CD4-positive, CD25-positive, alpha-beta regulatory T cell (primary cell): ENCODE measurements at regions not wholly inside any gene's neighbourhood (a gene's known extent, or its start where the extent isn't known, plus 50 kb on each side); places are given as distances from the start of the nearest gene placed in this dataset.
A peak's percentile ranks its signal among the peaks of the same experiment; 100 is the strongest.

Experiments
- ATAC-seq, 2 donors: fragments of 150-1000 bp; cut with Tn5 transposase; one replicate each; pipeline ENCODE4 v1.10.0; 2021; ENCODE audit warnings: low read depth in 2 of 2, moderate number of reproducible peaks in 2 of 2, moderate library complexity in 1 of 2
- DNase-seq, 3 donors: peaks; one replicate each; pipeline versions ENCODE4 v3.0.0 to v3.0.0-alpha.2; 2012 to 2022; ENCODE audit warnings: mixed read lengths in 1 of 3
- H3K27ac ChIP-seq: one replicate; pipeline ENCODE4 v1.7.0; 2013; ENCODE audit warnings: mild to moderate bottlenecking, low read length; ENCODE audit not compliant: insufficient read depth, poor library complexity, severe bottlenecking
- H3K27me3 ChIP-seq: one replicate; pipeline ENCODE4 v1.7.0; 2013; ENCODE audit warnings: low read length; ENCODE audit not compliant: control insufficient read depth, insufficient read depth
- H3K36me3 ChIP-seq: one replicate; pipeline ENCODE4 v1.7.0; 2013; ENCODE audit warnings: mild to moderate bottlenecking, low read length, moderate library complexity; ENCODE audit not compliant: control insufficient read depth, insufficient read depth
- H3K4me1 ChIP-seq: 2 replicates; pipeline ENCODE4 v1.7.0; 2013; ENCODE audit warnings: mild to moderate bottlenecking, low read length; ENCODE audit not compliant: insufficient read depth, control insufficient read depth, poor library complexity, severe bottlenecking
- H3K4me3 ChIP-seq: one replicate; pipeline ENCODE4 v1.7.0; 2013; ENCODE audit warnings: low read depth, mild to moderate bottlenecking, low read length, moderate library complexity
- H3K9me3 ChIP-seq, 2 experiments: 1 replicate in 1 of 2; 2 replicates in 1 of 2; pipeline ENCODE4 v1.7.0; 2013; ENCODE audit warnings: low read length in 2 of 2, mild to moderate bottlenecking in 1 of 2, moderate library complexity in 1 of 2; ENCODE audit not compliant: control insufficient read depth in 2 of 2
- H3K27ac Mint-ChIP-seq, 3 donors: one replicate each; pipeline ENCODE4 v1.8.0; 2020 to 2022; ENCODE audit warnings: mild to moderate bottlenecking in 3 of 3, mixed read lengths in 3 of 3, moderate library complexity in 2 of 3
- H3K27me3 Mint-ChIP-seq: one replicate; pipeline ENCODE4 v1.8.0; 2022; ENCODE audit warnings: mild to moderate bottlenecking, mixed read lengths
- H3K36me3 Mint-ChIP-seq: one replicate; pipeline ENCODE4 v1.8.0; 2020; ENCODE audit warnings: mixed read lengths
- H3K4me1 Mint-ChIP-seq, 4 donors: one replicate each; pipeline ENCODE4 v1.8.0; 2020 to 2022; ENCODE audit warnings: mixed read lengths in 4 of 4, mild to moderate bottlenecking in 1 of 4
- H3K4me3 Mint-ChIP-seq, 4 donors: one replicate each; pipeline ENCODE4 v1.8.0; 2020 to 2022; ENCODE audit warnings: mild to moderate bottlenecking in 4 of 4, mixed read lengths in 4 of 4, moderate library complexity in 3 of 4
- H3K9me3 Mint-ChIP-seq, 7 donors: one replicate each; pipeline ENCODE4 v1.8.0; 2020 to 2022; ENCODE audit warnings: mixed read lengths in 7 of 7, mild to moderate bottlenecking in 3 of 7, moderate library complexity in 2 of 7

GRCh38 chr18:53887447-53887846 is 337.0 kb downstream of the MBD2 start:
- no peak for DNase-seq

GRCh38 chr18:53886058-53886457 is 338.4 kb downstream of the MBD2 start:
- H3K4me1 ChIP-seq: no peaks in the 10 kb centered on the region
- Mint-ChIP-seq H3K9me3 (peaks cover 0 to 5% (median 0%) of the 10 kb centered on the region in 7 donors), H3K4me3 (no peak overlapping the region), H3K4me1 (no peaks in the 10 kb centered on the region), H3K27ac (no peak overlapping the region), H3K27me3 (no peaks in the 10 kb centered on the region), H3K36me3 (no peaks in the 10 kb centered on the region)
- no peaks in the 10 kb centered on the region for H3K9me3 ChIP-seq
- ATAC-seq (no peak), DNase-seq (no peak)
- H3K4me3 ChIP-seq: no peak overlapping the region
- no peaks in the 10 kb centered on the region for H3K27me3 ChIP-seq
- no peaks in the 10 kb centered on the region for H3K36me3 ChIP-seq
- no peak overlapping the region for H3K27ac ChIP-seq

More at GRCh38 chr18:53887447-53887846, 337.0 kb downstream of the MBD2 start:
- Mint-ChIP-seq H3K36me3 (no peaks in the 10 kb centered on the region), H3K9me3 (peaks cover 0 to 5% (median 0%) of the 10 kb centered on the region in 7 donors), H3K4me1 (no peaks in the 10 kb centered on the region), H3K4me3 (no peak overlapping the region), H3K27ac (no peak overlapping the region), H3K27me3 (no peaks in the 10 kb centered on the region)
- Histone ChIP-seq H3K4me1 (no peaks in the 10 kb centered on the region), H3K36me3 (no peaks in the 10 kb centered on the region), H3K27me3 (no peaks in the 10 kb centered on the region), H3K4me3 (no peak overlapping the region), H3K27ac (no peak overlapping the region), H3K9me3 (no peaks in the 10 kb centered on the region)
- no peak for ATAC-seq

DNA sequence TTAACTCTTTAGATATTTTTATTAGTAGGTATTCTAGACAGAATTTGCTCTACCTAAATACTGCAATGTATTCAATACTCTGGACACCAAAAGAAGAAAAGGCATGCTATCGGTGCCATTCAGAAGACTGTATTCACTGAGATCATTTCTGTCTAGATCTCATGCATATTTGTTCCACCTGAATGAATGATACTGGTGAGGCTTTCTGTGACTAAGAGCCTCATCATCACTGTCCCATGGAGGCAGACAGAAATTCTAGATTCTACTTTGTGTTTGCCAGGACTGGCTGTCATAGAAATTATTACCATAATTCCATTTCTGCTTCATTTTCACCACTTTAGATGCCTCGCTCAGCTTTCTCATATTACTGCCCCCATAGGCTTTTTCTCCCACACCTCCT is 340.7 kb downstream of the MBD2 start:
- Mint-ChIP-seq H3K4me3 (no peak overlapping the region), H3K9me3 (peaks cover 0 to 3% (median 0%) of the 10 kb centered on the region in 7 donors), H3K27me3 (no peaks in the 10 kb centered on the region), H3K4me1 (no peaks in the 10 kb centered on the region), H3K36me3 (no peaks in the 10 kb centered on the region), H3K27ac (no peak overlapping the region)
- Histone ChIP-seq H3K36me3 (no peaks in the 10 kb centered on the region), H3K4me1 (no peaks in the 10 kb centered on the region), H3K4me3 (no peak overlapping the region), H3K27me3 (no peaks in the 10 kb centered on the region), H3K27ac (no peak overlapping the region), H3K9me3 (no peaks in the 10 kb centered on the region)
- ATAC-seq (no peak), DNase-seq (no peak)

DNA sequence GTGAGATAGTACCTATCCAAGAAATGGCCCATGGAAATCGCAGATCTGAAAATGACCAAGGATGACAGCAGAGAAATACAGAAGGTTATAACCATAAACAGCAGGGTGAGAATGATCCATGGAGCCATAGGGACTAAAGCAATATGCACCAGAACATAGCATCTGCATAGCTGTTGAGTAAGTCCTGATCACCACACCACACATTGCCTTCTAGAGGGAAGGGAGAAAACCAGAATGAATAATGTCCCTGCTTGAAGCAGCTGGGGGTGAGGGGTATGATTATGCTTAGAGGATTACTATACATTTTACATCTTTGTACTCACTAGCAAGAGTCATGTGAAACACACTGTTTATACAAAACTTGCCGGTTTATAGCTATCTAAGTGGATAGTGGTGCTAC is 350.4 kb downstream of the MBD2 start:
- Histone ChIP-seq H3K4me1 (no peaks in the 10 kb centered on the region), H3K27ac (no peak overlapping the region), H3K4me3 (no peak overlapping the region), H3K27me3 (no peaks in the 10 kb centered on the region), H3K9me3 (no peaks in the 10 kb centered on the region), H3K36me3 (no peaks in the 10 kb centered on the region)
- ATAC-seq (no peak), DNase-seq (no peak)
- Mint-ChIP-seq H3K36me3 (no peaks in the 10 kb centered on the region), H3K9me3 (peaks cover 0 to 10% (median 2%) of the 10 kb centered on the region in 7 donors), H3K27ac (no peak overlapping the region), H3K4me3 (no peak overlapping the region), H3K4me1 (no peaks in the 10 kb centered on the region), H3K27me3 (no peaks in the 10 kb centered on the region)

GRCh38 chr18:53864770-53865169 is 359.7 kb downstream of the MBD2 start:
- no peaks in the 10 kb centered on the region for H3K4me1 ChIP-seq
- H3K27me3 ChIP-seq: no peaks in the 10 kb centered on the region
- no peaks in the 10 kb centered on the region for H3K4me1 Mint-ChIP-seq
- H3K4me3 ChIP-seq: no peak overlapping the region
- H3K36me3 Mint-ChIP-seq: no peaks in the 10 kb centered on the region
- peaks cover 0 to 6% (median 0%) of the 10 kb centered on the region in 7 donors for H3K9me3 Mint-ChIP-seq
- H3K27ac ChIP-seq: no peak overlapping the region
- H3K36me3 ChIP-seq: no peaks in the 10 kb centered on the region
- no peak overlapping the region for H3K27ac Mint-ChIP-seq
- no peak for DNase-seq
- no peak overlapping the region for H3K4me3 Mint-ChIP-seq
- H3K27me3 Mint-ChIP-seq: no peaks in the 10 kb centered on the region
- no peak for ATAC-seq
- H3K9me3 ChIP-seq: no peaks in the 10 kb centered on the region

GRCh38 chr18:53862921-53863320 is 361.5 kb downstream of the MBD2 start:
- Histone ChIP-seq H3K27ac (no peak overlapping the region), H3K9me3 (no peaks in the 10 kb centered on the region), H3K36me3 (no peaks in the 10 kb centered on the region), H3K4me3 (no peak overlapping the region), H3K27me3 (no peaks in the 10 kb centered on the region), H3K4me1 (no peaks in the 10 kb centered on the region)
- Mint-ChIP-seq H3K9me3 (peaks cover 0 to 2% (median 0%) of the 10 kb centered on the region in 7 donors), H3K4me1 (no peaks in the 10 kb centered on the region), H3K27ac (peak overlapping the region in 1 of 3 donors; percentile 48), H3K36me3 (no peaks in the 10 kb centered on the region), H3K27me3 (no peaks in the 10 kb centered on the region), H3K4me3 (no peak overlapping the region)
- no peak for DNase-seq
- no peak for ATAC-seq

GRCh38 chr18:53861185-53861584 is 363.3 kb downstream of the MBD2 start:
- no peak overlapping the region for H3K27ac Mint-ChIP-seq
- ATAC-seq: no peak

GRCh38 chr18:53859764-53860163 is 364.7 kb downstream of the MBD2 start:
- Histone ChIP-seq H3K4me3 (no peak overlapping the region), H3K9me3 (no peaks in the 10 kb centered on the region), H3K27ac (no peak overlapping the region), H3K27me3 (no peaks in the 10 kb centered on the region), H3K36me3 (no peaks in the 10 kb centered on the region), H3K4me1 (no peaks in the 10 kb centered on the region)
- ATAC-seq: no peak
- DNase-seq: no peak
- no peak overlapping the region for H3K4me3 Mint-ChIP-seq
- H3K27ac Mint-ChIP-seq: no peak overlapping the region
- no peaks in the 10 kb centered on the region for H3K4me1 Mint-ChIP-seq
- no peaks in the 10 kb centered on the region for H3K27me3 Mint-ChIP-seq
- H3K36me3 Mint-ChIP-seq: no peaks in the 10 kb centered on the region
- H3K9me3 Mint-ChIP-seq: peaks cover 0 to 3% (median 0%) of the 10 kb centered on the region in 7 donors

More at GRCh38 chr18:53861185-53861584, 363.3 kb downstream of the MBD2 start:
- H3K4me3 Mint-ChIP-seq: no peak overlapping the region
- Histone ChIP-seq H3K4me3 (no peak overlapping the region), H3K36me3 (no peaks in the 10 kb centered on the region), H3K4me1 (no peaks in the 10 kb centered on the region), H3K27ac (no peak overlapping the region), H3K27me3 (no peaks in the 10 kb centered on the region), H3K9me3 (no peaks in the 10 kb centered on the region)
- DNase-seq: no peak
- H3K36me3 Mint-ChIP-seq: no peaks in the 10 kb centered on the region
- H3K4me1 Mint-ChIP-seq: no peaks in the 10 kb centered on the region
- H3K27me3 Mint-ChIP-seq: no peaks in the 10 kb centered on the region
- H3K9me3 Mint-ChIP-seq: peaks cover 0 to 2% (median 0%) of the 10 kb centered on the region in 7 donors
